Esophagus mucosa (tissue), 1 donor: ENCODE measurements at regions not wholly inside any gene's neighbourhood (a gene's known extent, or its start where the extent isn't known, plus 50 kb on each side); places are given as distances from the start of the nearest gene placed in this dataset.
"Not testable (repeated sequence)": the region's sequence is repeated elsewhere in the genome, so short reads cannot be mapped to it uniquely, and the experiment has no call there.

Source experiments
- ATAC-seq: fragments of 200-7000 bp; cut with Tn5 transposase; one replicate; pipeline ENCODE4 v1.9.1; 2020
- donor health status: DM: yes; HTN: yes; CAD: no.

GRCh38 chr10:114708084-114708483 lies 50.0 kb upstream of the ABLIM1 start:
- no peak for ATAC-seq

GRCh38 chr10:114708717-114709335 lies 50.8 kb upstream of the ABLIM1 start:
- ATAC-seq, result peak; percentile 31

- ATAC-seq, result peak; percentile 30
These were observed 51.9 kb upstream of the ABLIM1 start for GRCh38 chr10:114709984-114710383.

- ATAC-seq, result no peak
These were observed 53.2 kb upstream of the ABLIM1 start for GRCh38 chr10:114711176-114711868.

GRCh38 chr10:114711869-114712250 lies 53.8 kb upstream of the ABLIM1 start:
- no peak for ATAC-seq

- ATAC-seq, result no peak
These were observed 55.5 kb upstream of the ABLIM1 start for GRCh38 chr10:114713525-114714090.

- ATAC-seq, result peak; percentile 75
These were observed 56.2 kb upstream of the ABLIM1 start for GRCh38 chr10:114714281-114714741.

GRCh38 chr10:114715171-114715670 lies 57.1 kb upstream of the ABLIM1 start:
- no peak for ATAC-seq

- ATAC-seq, result no peak
These were observed 58.8 kb upstream of the ABLIM1 start for GRCh38 chr10:114716811-114717404.

GRCh38 chr10:114717881-114718280 lies 59.8 kb upstream of the ABLIM1 start:
- ATAC-seq, result not testable (repeated sequence)

GRCh38 chr10:114718374-114718773 lies 60.3 kb upstream of the ABLIM1 start:
- ATAC-seq, result no peak

- ATAC-seq, result no peak
These were observed 61.2 kb upstream of the ABLIM1 start for GRCh38 chr10:114719311-114719710.

- not testable (repeated sequence) for ATAC-seq
These were observed 61.9 kb upstream of the ABLIM1 start for GRCh38 chr10:114720023-114720422.

- no peak for ATAC-seq
These were observed 62.7 kb upstream of the ABLIM1 start for GRCh38 chr10:114720685-114721278.

GRCh38 chr10:114722136-114722535 lies 64.1 kb upstream of the ABLIM1 start:
- ATAC-seq, result not testable (repeated sequence)

GRCh38 chr10:114723361-114723760 lies 65.3 kb upstream of the ABLIM1 start:
- ATAC-seq, result no peak

- no peak for ATAC-seq
These were observed 66.1 kb upstream of the ABLIM1 start for GRCh38 chr10:114723991-114724715.

GRCh38 chr10:114724716-114725106 lies 66.6 kb upstream of the ABLIM1 start:
- ATAC-seq, result no peak

GRCh38 chr10:114726820-114727271 lies 68.8 kb upstream of the ABLIM1 start:
- no peak for ATAC-seq

- no peak for ATAC-seq
These were observed 70.2 kb upstream of the ABLIM1 start for GRCh38 chr10:114728325-114728724.

GRCh38 chr10:114729103-114729659 lies 71.1 kb upstream of the ABLIM1 start:
- no peak for ATAC-seq

GRCh38 chr10:114730291-114730690 lies 72.2 kb upstream of the ABLIM1 start:
- no peak for ATAC-seq
